NCI-H1694 treated with DMSO at 0.1 percent for 48 hours (cell line): ENCODE measurements at regions not wholly inside any gene's neighbourhood (a gene's known extent, or its start where the extent isn't known, plus 50 kb on each side); places are given as distances from the start of the nearest gene placed in this dataset.

ENCODE experiments used
- DNase-seq: peaks from one replicate; lab custom pipeline; 2025; lab: John Stamatoyannopoulos, UW

GRCh38 chr5:168019143-168019542 lies 272.3 kb upstream of the WWC1 start:
- DNase-seq = no peak

GRCh38 chr5:168020542-168021294 lies 270.7 kb upstream of the WWC1 start:
- DNase-seq = no peak

GRCh38 chr5:168022446-168023169 lies 268.8 kb upstream of the WWC1 start:
- DNase-seq = no peak

GRCh38 chr5:168023191-168023590 lies 268.3 kb upstream of the WWC1 start:
- peak; percentile 44 for DNase-seq

GRCh38 chr5:168024306-168024705 lies 267.1 kb upstream of the WWC1 start:
- no peak for DNase-seq

GRCh38 chr5:168027007-168027406 lies 264.4 kb upstream of the WWC1 start:
- DNase-seq = no peak

- DNase-seq = no peak
These were observed 260.5 kb upstream of the WWC1 start for GRCh38 chr5:168030912-168031311.

GRCh38 chr5:168031614-168032013 lies 259.8 kb upstream of the WWC1 start:
- no peak for DNase-seq

- no peak for DNase-seq
These were observed 252.4 kb upstream of the WWC1 start for GRCh38 chr5:168039039-168039438.

- DNase-seq = no peak
These were observed 251.7 kb upstream of the WWC1 start for GRCh38 chr5:168039566-168040248.

- DNase-seq = no peak
These were observed 249.9 kb upstream of the WWC1 start for GRCh38 chr5:168041583-168041982.

- no peak for DNase-seq
These were observed 249.0 kb upstream of the WWC1 start for GRCh38 chr5:168042284-168043068.

GRCh38 chr5:168046163-168046562 lies 245.3 kb upstream of the WWC1 start:
- DNase-seq = no peak

- peak; percentile 64 for DNase-seq
These were observed 244.3 kb upstream of the WWC1 start for GRCh38 chr5:168047043-168047668.

- peak; percentile 50 for DNase-seq
These were observed 243.8 kb upstream of the WWC1 start for GRCh38 chr5:168047669-168048111.

- no peak for DNase-seq
These were observed 243.0 kb upstream of the WWC1 start for GRCh38 chr5:168048486-168048885.

GRCh38 chr5:168052686-168053085 lies 238.8 kb upstream of the WWC1 start:
- DNase-seq = no peak

- no peak for DNase-seq
These were observed 237.4 kb upstream of the WWC1 start for GRCh38 chr5:168054091-168054490.

- DNase-seq = no peak
These were observed 236.2 kb upstream of the WWC1 start for GRCh38 chr5:168055141-168055683.

- DNase-seq = no peak
These were observed 235.5 kb upstream of the WWC1 start for GRCh38 chr5:168055961-168056360.

- DNase-seq = no peak
These were observed 234.8 kb upstream of the WWC1 start for GRCh38 chr5:168056499-168057182.
